ENCODE measurements at regions not wholly inside any gene's neighbourhood (a gene's known extent, or its start where the extent isn't known, plus 50 kb on each side); places are given as distances from the start of the nearest gene placed in this dataset.
"Not testable (repeated sequence)": the region's sequence is repeated elsewhere in the genome, so short reads cannot be mapped to it uniquely, and the experiment has no call there.

DNA sequence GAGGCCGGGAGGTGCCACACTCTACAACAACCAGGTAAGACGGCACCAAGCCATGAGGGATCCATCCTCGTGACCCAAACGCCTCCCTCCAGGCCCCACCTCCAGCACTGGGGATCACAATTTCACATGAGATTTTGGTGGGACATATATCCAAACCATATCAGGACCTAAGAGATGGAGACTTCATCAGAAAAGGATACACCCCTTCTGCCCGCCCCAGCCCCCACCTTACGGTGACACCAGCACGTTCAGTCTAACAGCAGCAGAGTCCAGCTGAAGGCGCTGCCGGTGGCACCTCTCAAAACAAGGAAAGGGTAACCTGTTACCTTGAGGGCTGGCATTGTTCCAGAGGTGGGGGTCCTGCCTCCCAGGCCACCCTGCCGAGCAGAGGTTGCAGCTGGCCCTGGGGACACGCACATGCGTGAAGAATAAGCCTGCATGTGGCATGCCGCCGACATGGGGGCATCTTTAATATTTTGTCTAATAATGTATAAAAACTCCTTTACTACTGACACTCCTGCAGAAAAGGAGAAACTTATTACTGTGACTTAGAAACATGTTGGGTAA is 154.4 kb downstream of the GALR1 start:
- H3K4me3 ChIP-seq = no peak overlapping the region
- no peak for DNase-seq (ENCODE audit: extremely low spot score in 2 of 2)
- H3K27me3 ChIP-seq = no peaks in the 10 kb centered on the region
- TF ChIP-seq POLR2A (IDR thresholded peaks at IDR 0.05) = no peak
- TF ChIP-seq, protein P1, sequence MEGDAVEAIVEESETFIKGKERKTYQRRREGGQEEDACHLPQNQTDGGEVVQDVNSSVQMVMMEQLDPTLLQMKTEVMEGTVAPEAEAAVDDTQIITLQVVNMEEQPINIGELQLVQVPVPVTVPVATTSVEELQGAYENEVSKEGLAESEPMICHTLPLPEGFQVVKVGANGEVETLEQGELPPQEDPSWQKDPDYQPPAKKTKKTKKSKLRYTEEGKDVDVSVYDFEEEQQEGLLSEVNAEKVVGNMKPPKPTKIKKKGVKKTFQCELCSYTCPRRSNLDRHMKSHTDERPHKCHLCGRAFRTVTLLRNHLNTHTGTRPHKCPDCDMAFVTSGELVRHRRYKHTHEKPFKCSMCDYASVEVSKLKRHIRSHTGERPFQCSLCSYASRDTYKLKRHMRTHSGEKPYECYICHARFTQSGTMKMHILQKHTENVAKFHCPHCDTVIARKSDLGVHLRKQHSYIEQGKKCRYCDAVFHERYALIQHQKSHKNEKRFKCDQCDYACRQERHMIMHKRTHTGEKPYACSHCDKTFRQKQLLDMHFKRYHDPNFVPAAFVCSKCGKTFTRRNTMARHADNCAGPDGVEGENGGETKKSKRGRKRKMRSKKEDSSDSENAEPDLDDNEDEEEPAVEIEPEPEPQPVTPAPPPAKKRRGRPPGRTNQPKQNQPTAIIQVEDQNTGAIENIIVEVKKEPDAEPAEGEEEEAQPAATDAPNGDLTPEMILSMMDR (IDR thresholded peaks at IDR 0.05) = no peak
- no peaks in the 10 kb centered on the region for H3K4me1 ChIP-seq
- H3K36me3 ChIP-seq = no peaks in the 10 kb centered on the region
- intact Hi-C loops (cut with DNase I) = no loop called here
- no peaks in the 10 kb centered on the region for H3K9me3 ChIP-seq
- no peak overlapping the region for H3K27ac ChIP-seq

DNA sequence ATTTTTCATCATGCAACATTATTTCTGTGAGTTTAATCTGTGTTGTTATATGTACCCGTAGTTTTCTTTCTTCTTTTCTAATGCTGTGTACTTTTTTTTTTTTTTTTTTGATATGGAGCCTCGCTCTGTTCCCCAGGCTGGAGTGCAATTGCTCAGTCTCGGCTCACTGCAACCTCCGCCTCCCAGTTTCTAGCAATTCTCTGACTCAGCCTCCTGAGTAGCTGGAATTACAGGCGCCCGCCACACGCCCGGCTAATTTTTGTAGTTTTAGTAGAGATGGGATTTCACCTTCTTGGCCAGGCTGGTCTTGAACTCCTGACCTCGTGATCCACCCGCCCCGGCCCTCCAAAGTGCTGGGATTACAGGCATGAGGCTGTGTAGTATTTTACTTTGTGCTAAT is 155.4 kb downstream of the GALR1 start:
- DNase-seq (ENCODE audit: extremely low spot score in 2 of 2) = no peak
- intact Hi-C loops (cut with DNase I) = no loop called here
- TF ChIP-seq, protein P1 (IDR thresholded peaks at IDR 0.05) = no peak
- no peak for TF ChIP-seq POLR2AphosphoS5 (IDR thresholded peaks at IDR 0.05; ENCODE audit: insufficient read depth in 1 of 2, low read depth in 1 of 2)
- no peak for TF ChIP-seq POLR2A (IDR thresholded peaks at IDR 0.05)
- no peaks in the 10 kb centered on the region for H3K27me3 ChIP-seq
- no peaks in the 10 kb centered on the region for H3K4me1 ChIP-seq
- no peaks in the 10 kb centered on the region for H3K9me3 ChIP-seq
- no peak overlapping the region for H3K27ac ChIP-seq
- no peaks in the 10 kb centered on the region for H3K36me3 ChIP-seq
- no peak overlapping the region for H3K4me3 ChIP-seq

DNA sequence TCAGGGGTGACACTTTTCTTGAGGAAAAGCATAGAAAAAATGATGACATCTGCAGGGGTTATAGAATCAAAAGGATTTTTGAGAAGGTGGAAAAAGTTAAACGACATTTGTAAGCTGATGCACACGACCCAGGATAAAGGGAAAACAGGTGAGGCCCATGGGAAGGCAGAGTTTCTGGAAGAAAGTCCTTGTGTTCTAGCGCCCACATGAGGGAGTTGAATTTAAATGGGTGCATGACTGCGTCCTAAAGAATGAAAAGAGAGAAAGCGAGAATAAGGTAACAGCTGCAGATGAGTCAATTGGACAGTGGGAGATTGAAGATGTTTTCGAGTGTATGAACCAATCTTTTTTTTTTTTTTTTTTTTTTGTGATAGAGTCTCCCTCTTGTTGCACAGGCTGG is 158.1 kb downstream of the GALR1 start:
- H3K9me3 ChIP-seq = no peaks in the 10 kb centered on the region
- H3K4me1 ChIP-seq = no peaks in the 10 kb centered on the region
- H3K27ac ChIP-seq = no peak overlapping the region
- no peaks in the 10 kb centered on the region for H3K36me3 ChIP-seq
- TF ChIP-seq POLR2A (IDR thresholded peaks at IDR 0.05) (no peak), POLR2AphosphoS5 (IDR thresholded peaks at IDR 0.05; ENCODE audit: insufficient read depth in 1 of 2, low read depth in 1 of 2) (no peak)
- TF ChIP-seq, protein P1 (IDR thresholded peaks at IDR 0.05) = no peak
- intact Hi-C loops (cut with DNase I) = no loop called here
- DNase-seq (ENCODE audit: extremely low spot score in 2 of 2) = no peak
- H3K27me3 ChIP-seq = no peaks in the 10 kb centered on the region
- H3K4me3 ChIP-seq = no peak overlapping the region

DNA sequence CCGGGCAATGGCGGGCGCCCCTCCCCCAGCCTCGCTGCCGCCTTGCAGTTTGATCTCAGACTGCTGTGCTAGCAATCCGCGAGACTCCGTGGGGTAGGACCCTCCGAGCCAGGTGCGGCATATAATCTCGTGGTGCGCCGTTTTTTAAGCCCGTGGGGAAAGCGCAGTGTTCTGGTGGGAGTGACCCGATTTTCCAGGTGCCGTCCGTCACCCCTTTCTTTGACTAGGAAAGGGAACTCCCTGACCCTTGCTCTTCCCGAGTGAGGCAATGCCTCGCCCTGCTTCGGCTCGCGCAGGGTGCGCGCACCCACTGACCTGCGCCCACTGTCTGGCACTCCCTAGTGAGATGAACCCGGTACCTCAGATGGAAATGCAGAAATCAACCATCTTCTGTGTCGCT is 171.9 kb downstream of the GALR1 start:
- H3K4me1 ChIP-seq; H3K27me3 ChIP-seq; H3K4me3 ChIP-seq; H3K36me3 ChIP-seq; intact Hi-C loops (cut with DNase I); H3K27ac ChIP-seq; H3K9me3 ChIP-seq; DNase-seq (ENCODE audit: extremely low spot score in 2 of 2): not testable (repeated sequence)

DNA sequence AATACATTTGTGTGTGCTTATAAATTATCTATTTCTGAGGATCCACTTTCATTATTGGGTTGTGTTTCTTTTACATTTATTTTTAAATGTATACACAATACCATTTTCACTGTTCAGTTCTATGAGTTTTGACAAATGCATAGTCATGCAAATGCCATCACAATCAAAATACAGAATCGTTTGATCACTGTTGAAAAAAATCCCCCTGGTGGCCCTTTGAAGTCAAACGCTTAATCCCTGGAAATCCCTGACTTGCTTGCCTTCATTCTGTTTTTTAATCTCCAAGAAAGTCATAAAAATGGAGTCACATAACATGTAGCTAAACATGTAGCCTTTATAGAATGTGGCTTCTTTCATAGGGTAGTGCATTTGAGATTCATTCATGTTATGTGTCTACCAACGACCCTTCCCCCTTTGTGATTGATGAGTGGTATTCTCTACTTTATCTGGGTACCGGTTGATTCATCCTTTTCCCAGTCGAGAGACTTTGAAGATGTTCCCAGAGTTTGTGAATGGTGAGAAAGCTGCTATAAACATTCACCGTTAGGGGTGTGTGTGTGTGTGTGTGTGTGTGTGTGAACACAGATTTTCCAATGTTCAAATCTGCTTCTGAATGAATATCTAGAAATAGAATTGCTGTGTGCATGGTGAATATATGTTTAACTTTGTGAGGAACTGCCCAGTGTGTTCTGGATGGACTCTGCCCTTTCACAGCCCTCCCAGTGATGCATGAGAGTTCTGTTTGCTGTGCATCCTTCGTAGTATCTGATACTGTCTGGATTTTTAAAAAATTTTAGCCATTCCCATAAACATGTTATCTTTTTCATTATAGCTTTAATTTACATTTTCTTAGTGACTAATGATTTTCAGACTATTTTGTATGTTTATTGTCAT is 173.6 kb downstream of the GALR1 start:
- Histone ChIP-seq H3K4me3 (no peak overlapping the region), H3K9me3 (no peaks in the 10 kb centered on the region), H3K27me3 (no peaks in the 10 kb centered on the region), H3K4me1 (no peaks in the 10 kb centered on the region), H3K36me3 (no peaks in the 10 kb centered on the region), H3K27ac (no peak overlapping the region)
- no peak for DNase-seq (ENCODE audit: extremely low spot score in 2 of 2)
- TF ChIP-seq, protein P1 (IDR thresholded peaks at IDR 0.05) = no peak
- TF ChIP-seq POLR2AphosphoS5 (IDR thresholded peaks at IDR 0.05; ENCODE audit: insufficient read depth in 1 of 2, low read depth in 1 of 2) (no peak), POLR2A (IDR thresholded peaks at IDR 0.05) (no peak)
- intact Hi-C loops (cut with DNase I) = no loop called here

All from vagina (tissue), 2 donors.